GM23248 (cell line): ENCODE measurements at regions not wholly inside any gene's neighbourhood (a gene's known extent, or its start where the extent isn't known, plus 50 kb on each side); places are given as distances from the start of the nearest gene placed in this dataset.

Experiments used
- DNase-seq: peaks from one replicate; pipeline ENCODE4 v3.0.0-alpha.2; 2015
- H2AFZ ChIP-seq: fragments of 200-600 bp; sonication (generic); 2 replicates; pipeline ENCODE4 v1.6.1; 2016; ENCODE audit warnings: antibody characterized with exemption
- H3F3A ChIP-seq: fragments of 200-600 bp; sonication (generic); 2 replicates; pipeline ENCODE4 v1.6.1; 2016; ENCODE audit warnings: mild to moderate bottlenecking, antibody characterized with exemption, mixed run types; ENCODE audit not compliant: insufficient read depth
- H3K27ac ChIP-seq: fragments of 200-600 bp; sonication (generic); 2 replicates; pipeline ENCODE4 v1.5.1; 2016; ENCODE audit warnings: mild to moderate bottlenecking
- H3K27me3 ChIP-seq: fragments of 200-600 bp; sonication (generic); replicated peaks from 2 replicates; pipeline ENCODE4 v1.6.1; 2016; ENCODE audit warnings: mild to moderate bottlenecking; ENCODE audit not compliant: insufficient read depth
- H3K36me3 ChIP-seq: fragments of 200-600 bp; sonication (generic); 2 replicates; pipeline ENCODE4 v1.6.1; 2016; ENCODE audit warnings: low read depth, mild to moderate bottlenecking
- H3K4me1 ChIP-seq: fragments of 200-600 bp; sonication (generic); 2 replicates; pipeline ENCODE4 v1.6.1; 2016; ENCODE audit warnings: mild to moderate bottlenecking; ENCODE audit not compliant: insufficient read depth
- H3K4me2 ChIP-seq: fragments of 200-600 bp; sonication (generic); one replicate; pipeline ENCODE4 v1.6.1; 2016; ENCODE audit warnings: mild to moderate bottlenecking; ENCODE audit not compliant: unreplicated experiment
- H3K4me3 ChIP-seq: fragments of 200-600 bp; sonication (generic); 2 replicates; pipeline ENCODE4 v1.5.1; 2016; ENCODE audit warnings: mild to moderate bottlenecking
- H3K79me2 ChIP-seq: fragments of 200-600 bp; sonication (generic); 2 replicates; pipeline ENCODE4 v1.6.1; 2016; ENCODE audit warnings: mild to moderate bottlenecking; ENCODE audit not compliant: insufficient read depth
- H3K9ac ChIP-seq: fragments of 200-600 bp; sonication (generic); 2 replicates; pipeline ENCODE4 v1.6.1; 2016; ENCODE audit warnings: mild to moderate bottlenecking
- H3K9me2 ChIP-seq: fragments of 200-600 bp; sonication (generic); 2 replicates; pipeline ENCODE4 v1.6.1; 2016; ENCODE audit warnings: mixed run types, mild to moderate bottlenecking, moderate library complexity; ENCODE audit not compliant: insufficient read depth
- H3K9me3 ChIP-seq: fragments of 200-600 bp; sonication (generic); one replicate; pipeline ENCODE4 v1.6.1; 2017; ENCODE audit warnings: low read depth
- H4K20me1 ChIP-seq: fragments of 200-600 bp; sonication (generic); 2 replicates; pipeline ENCODE4 v1.6.0; 2016; ENCODE audit not compliant: insufficient read depth
- EZH2 ChIP-seq: fragments of 200-600 bp; sonication (generic); IDR thresholded peaks from 2 replicates; pipeline ENCODE4 v1.6.1; 2018; ENCODE audit warnings: antibody characterized with exemption, mild to moderate bottlenecking; ENCODE audit not compliant: insufficient read depth, poor library complexity, severe bottlenecking
- EZH2phosphoT487 ChIP-seq: fragments of 200-600 bp; sonication (generic); IDR thresholded peaks from 2 replicates; pipeline ENCODE4 v1.6.1; 2018; ENCODE audit warnings: antibody characterized with exemption, moderate library complexity, mild to moderate bottlenecking, low read depth; ENCODE audit not compliant: insufficient read depth
- WGBS, 2 experiments: methylation state at CpG; one replicate each; pipeline ENCODE4 v1.1.6; 2015 to 2017; ENCODE audit warnings: low lambda C conversion rate in 2 of 2, low coverage in 1 of 2; ENCODE audit errors: missing lambda C conversion rate in 2 of 2; 5-methylcytosine and 5-hydroxymethylcytosine counted together
- in situ Hi-C: fragments of 300-500 bp; cut with MboI; formaldehyde crosslinking; loops from 2 replicates; pipeline ENCODE4 v1.15.0; 2020

DNA sequence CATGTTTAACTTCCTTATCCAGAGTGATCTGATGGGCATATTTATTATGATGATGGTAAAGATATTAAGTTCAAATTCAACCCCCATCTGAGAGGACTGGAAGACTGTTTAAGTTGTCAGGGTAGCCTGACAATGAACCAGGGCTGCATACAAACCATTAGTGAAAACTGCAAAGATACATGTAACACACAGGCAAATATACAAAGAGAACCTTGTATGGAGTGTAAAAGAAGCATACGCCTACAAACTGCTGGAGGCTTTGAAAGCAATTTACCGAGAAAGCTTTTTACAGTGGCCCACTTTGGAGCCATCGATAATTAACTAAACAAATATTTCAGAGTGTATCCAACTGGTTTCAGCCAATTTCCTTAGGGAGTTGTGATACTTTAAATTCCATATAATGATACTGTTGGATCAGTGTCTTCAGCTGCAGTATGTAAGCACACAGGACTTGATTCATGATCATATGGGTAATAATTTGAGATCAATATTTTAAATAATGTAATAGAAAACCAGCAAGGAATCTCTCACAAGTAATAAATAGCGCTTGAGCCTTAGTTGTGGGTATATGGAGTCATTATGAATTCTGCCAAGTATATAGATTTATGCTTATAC is 231.5 kb upstream of the SPRY2 start:
- Histone ChIP-seq H3K27ac (no peak overlapping the region), H3K36me3 (no peaks in the 10 kb centered on the region), H3K4me2 (no peak overlapping the region), H3K9me3 (no peaks in the 10 kb centered on the region), H3K9ac (no peak overlapping the region), H3K27me3 (no peaks in the 10 kb centered on the region), H3K79me2 (no peaks in the 10 kb centered on the region), H2AFZ (no peak overlapping the region), H3K4me1 (no peaks in the 10 kb centered on the region), H4K20me1 (no peaks in the 10 kb centered on the region), H3F3A (no peaks in the 10 kb centered on the region), H3K9me2 (no peaks in the 10 kb centered on the region), H3K4me3 (no peak overlapping the region)
- TF ChIP-seq EZH2 (no peak), EZH2phosphoT487 (no peak)
- DNase-seq, result no peak
- in situ Hi-C loops, result no loop called here
- WGBS, 2 experiments, result 25 to 34% methylated on average over 4 of the region's 4 CpGs

DNA sequence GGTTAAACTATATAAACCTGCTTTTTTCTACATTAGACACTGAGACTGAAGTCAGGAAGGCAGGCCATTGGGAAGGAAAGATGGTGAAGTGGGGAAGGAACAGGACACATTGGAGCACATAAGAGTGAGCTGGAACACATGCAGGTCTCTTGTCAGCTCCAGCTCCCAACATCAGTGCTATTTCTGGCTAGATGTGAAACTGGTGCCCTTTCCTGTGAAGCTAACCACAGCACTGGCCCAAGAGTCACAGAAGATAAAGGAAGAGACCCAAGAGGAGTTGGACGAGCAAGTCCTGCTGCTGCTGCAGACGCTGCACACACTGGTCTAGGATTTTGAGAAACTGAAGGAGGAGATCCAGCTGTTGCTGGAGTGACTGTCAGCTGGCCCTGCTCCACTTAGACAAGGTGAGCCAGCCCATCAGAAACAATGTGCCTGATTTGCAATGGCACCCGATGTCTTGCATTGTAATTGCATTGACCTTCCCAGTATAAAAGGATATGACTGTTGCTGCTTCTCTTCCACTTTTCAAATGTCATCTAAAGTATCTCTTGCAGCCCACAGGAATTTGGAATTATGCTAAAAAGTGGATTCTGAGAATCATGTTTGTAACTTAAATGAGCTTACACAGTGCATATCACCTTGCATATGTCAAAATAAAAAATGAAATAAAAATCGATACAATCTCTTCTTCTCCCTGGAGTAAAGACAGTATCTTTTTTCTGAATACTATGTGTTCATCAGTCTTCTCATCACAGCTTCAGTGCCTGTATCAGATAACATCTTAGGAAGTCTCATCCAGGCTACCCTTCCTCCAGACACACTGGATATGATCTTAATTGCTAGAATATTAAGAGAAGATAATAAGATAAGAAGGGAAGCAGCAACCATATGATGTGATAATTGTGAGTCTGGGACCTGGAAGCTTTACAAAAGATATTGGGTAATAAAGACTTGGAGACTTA is 230.7 kb upstream of the SPRY2 start:
- H4K20me1 ChIP-seq, result no peaks in the 10 kb centered on the region
- H3K9me2 ChIP-seq, result no peaks in the 10 kb centered on the region
- no peak overlapping the region for H3K9ac ChIP-seq
- no peaks in the 10 kb centered on the region for H3F3A ChIP-seq
- no peak overlapping the region for H3K4me2 ChIP-seq
- H3K36me3 ChIP-seq, result no peaks in the 10 kb centered on the region
- DNase-seq, result no peak
- in situ Hi-C loops, result no loop called here
- no peaks in the 10 kb centered on the region for H3K9me3 ChIP-seq
- no peak overlapping the region for H3K4me3 ChIP-seq
- H3K79me2 ChIP-seq, result no peaks in the 10 kb centered on the region
- 49 to 62% methylated on average over 4 of the region's 4 CpGs for whole genome bisulfite sequencing, 2 experiments
- TF ChIP-seq EZH2, result no peak
- TF ChIP-seq EZH2phosphoT487, result no peak
- no peak overlapping the region for H2AFZ ChIP-seq
- no peak overlapping the region for H3K27ac ChIP-seq
- H3K27me3 ChIP-seq, result no peaks in the 10 kb centered on the region
- H3K4me1 ChIP-seq, result no peaks in the 10 kb centered on the region

GRCh38 chr13:80563439-80563838 is 222.5 kb upstream of the SPRY2 start:
- Histone ChIP-seq H4K20me1 (no peaks in the 10 kb centered on the region), H3K4me3 (no peak overlapping the region), H3K9me3 (no peaks in the 10 kb centered on the region), H3K27ac (no peak overlapping the region), H3K36me3 (no peaks in the 10 kb centered on the region), H3K27me3 (no peaks in the 10 kb centered on the region), H3K4me2 (no peak overlapping the region), H3K9ac (no peak overlapping the region), H2AFZ (no peak overlapping the region), H3K4me1 (no peaks in the 10 kb centered on the region), H3K79me2 (no peaks in the 10 kb centered on the region), H3F3A (no peaks in the 10 kb centered on the region), H3K9me2 (no peaks in the 10 kb centered on the region)
- DNase-seq, result no peak
- 21 to 27% methylated on average over 4 of the region's 4 CpGs for WGBS, 2 experiments
- in situ Hi-C loops, result no loop called here
- TF ChIP-seq EZH2 (no peak), EZH2phosphoT487 (no peak)

GRCh38 chr13:80562433-80563156 is 221.7 kb upstream of the SPRY2 start:
- Histone ChIP-seq H3F3A (no peaks in the 10 kb centered on the region), H3K36me3 (no peaks in the 10 kb centered on the region), H3K4me3 (no peak overlapping the region), H3K9ac (no peak overlapping the region), H3K4me1 (no peaks in the 10 kb centered on the region), H3K9me2 (no peaks in the 10 kb centered on the region), H2AFZ (no peak overlapping the region), H3K4me2 (no peak overlapping the region), H3K9me3 (no peaks in the 10 kb centered on the region), H3K27ac (no peak overlapping the region), H3K27me3 (no peaks in the 10 kb centered on the region), H4K20me1 (no peaks in the 10 kb centered on the region), H3K79me2 (no peaks in the 10 kb centered on the region)
- DNase-seq, result no peak
- in situ Hi-C loops, result no loop called here
- TF ChIP-seq EZH2, result no peak
- TF ChIP-seq EZH2phosphoT487, result no peak
- WGBS, 2 experiments, result 48 to 56% methylated on average over 4 of the region's 4 CpGs
